GM21423 (cell line): ENCODE measurements at regions not wholly inside any gene's neighbourhood (a gene's known extent, or its start where the extent isn't known, plus 50 kb on each side); places are given as distances from the start of the nearest gene placed in this dataset.
A peak's percentile ranks its signal among the peaks of the same experiment; 100 is the strongest.
"Not testable (repeated sequence)": the region's sequence is repeated elsewhere in the genome, so short reads cannot be mapped to it uniquely, and the experiment has no call there.

Source experiments
- ATAC-seq: cut with Tn5 transposase; IDR thresholded peaks from one replicate; pipeline ENCODE4 v1.9.1; 2021; ENCODE audit warnings: mild to moderate bottlenecking, moderate library complexity; ENCODE audit not compliant: unreplicated experiment

DNA sequence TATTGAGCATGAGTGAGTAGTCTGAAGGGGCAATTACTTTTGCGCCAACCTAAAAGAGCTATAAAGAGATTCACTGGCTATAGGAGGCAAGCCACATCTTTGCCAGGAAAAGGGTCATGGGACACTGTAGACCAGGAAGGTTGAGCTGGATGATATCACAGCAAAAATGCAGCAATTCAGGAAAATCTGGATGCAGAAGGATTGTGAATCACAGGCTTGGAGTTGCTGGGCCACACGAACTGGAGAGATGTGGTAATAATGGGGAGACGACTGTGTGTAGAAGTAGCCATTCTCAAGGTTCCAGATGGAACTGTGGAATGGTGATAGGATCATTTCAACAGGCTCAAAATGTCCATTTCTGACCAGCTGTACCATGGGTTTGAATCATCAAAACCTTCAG lies 151.4 kb upstream of the DAAM1 start:
- no peak for ATAC-seq

DNA sequence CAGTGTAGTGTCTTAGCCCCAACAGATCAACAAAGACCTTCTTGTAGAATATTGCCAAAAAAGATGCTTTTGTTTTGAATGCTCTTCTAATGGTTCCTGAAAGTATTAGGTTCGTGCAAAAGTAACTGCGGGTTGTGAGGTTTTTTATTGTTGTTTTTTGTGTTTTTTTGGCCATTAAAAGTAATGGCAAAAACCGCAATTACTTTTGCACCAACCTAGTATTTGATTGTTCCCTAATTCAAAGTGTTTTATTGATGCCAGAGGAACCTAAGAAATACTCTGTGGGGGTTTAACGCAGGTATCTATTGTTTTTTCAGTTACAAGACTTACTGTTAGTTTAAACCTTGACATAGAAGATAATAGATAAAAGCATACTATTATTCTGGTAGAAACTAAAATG lies 150.8 kb upstream of the DAAM1 start:
- no peak for ATAC-seq

DNA sequence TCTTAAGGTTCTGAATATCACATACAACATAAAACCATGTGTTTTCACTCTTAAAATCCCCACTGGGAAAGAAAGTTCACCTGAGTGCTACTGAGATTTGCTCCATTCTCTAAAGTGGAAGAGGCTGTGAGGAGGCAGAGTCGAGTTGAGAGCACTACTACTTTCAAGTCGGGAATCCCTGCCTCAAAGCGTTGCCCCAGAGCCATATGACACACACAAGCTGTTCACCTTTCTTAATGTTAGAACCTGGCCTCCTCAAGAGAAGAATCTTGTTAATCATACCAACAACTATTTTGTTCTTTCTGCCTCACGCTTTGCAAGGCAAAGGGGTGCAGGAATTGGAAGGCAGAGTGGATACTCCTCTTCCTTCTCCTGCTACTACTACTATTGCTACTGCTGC lies 149.7 kb upstream of the DAAM1 start:
- no peak for ATAC-seq

DNA sequence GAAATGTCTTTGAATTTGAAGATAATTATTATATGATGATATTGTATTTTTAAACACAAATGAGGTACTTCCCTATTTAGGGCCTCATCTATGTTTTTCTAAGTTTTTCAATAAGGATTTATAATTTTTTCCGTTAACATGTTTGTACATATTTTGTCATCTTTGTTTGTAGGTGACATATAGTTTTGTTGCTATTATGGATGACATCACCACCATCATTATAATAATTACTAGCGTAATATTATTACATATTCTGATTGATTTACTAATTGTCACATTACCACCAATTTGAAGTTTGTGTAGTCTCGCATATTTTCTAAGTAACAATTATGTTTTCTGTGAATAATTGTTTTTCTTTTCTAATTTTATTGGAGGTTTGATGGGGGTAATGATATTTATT lies 147.2 kb upstream of the DAAM1 start:
- no peak for ATAC-seq

DNA sequence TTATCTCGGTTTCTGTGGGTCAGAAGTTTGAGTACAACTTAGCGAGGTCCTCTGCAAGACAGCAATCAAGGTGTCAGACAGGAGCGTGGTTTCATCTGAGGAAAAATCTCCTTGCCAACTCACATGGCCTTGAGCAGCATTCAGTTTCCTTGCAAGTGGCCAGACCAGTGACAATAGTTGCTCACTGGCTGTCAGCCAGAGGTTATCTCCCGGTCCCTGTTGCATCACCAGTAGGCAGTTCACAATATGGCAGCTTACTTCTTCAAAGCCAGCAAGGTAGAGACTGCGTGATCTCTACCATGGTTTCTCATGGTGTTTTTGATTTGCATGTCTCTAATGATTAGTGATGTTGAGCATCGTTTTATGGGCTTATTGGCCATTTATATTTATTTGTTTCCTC lies 143.8 kb upstream of the DAAM1 start:
- no peak for ATAC-seq

DNA sequence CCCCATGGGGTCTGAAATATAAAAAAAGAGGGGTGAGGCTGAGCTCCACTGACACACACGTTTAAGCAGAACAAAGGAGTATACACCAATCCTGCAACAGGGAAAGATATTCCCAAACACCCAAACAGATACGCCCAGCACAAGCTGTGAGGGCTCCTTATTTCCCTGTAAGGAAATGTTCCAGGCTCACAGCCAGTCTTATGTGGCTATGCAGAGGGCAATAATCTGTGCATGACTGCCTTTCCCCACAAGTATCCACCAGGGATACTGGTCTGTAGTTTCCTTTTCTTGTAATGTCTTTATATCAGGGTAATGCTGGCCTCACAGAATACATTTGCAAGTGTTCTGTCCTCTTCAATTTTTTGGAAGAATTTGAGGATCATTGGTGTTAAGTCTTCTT lies 141.7 kb upstream of the DAAM1 start:
- no peak for ATAC-seq

DNA sequence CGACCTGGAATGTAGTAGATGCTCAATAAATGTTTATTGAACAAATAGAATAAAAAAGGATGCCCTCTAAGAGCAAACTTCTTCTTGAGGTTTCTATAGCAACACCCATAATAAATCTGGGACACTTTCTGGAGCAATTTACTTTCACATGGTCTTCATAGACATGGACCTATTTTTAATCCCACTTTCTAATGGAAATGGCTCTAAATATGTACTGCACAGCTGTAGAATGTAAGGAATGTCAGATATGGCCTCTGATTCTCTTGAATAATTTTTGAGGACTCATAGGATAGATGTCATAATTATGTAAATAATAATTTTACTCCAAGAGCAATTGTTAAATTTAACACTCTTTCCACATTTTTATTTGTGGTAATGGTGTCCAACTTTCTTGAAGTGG lies 133.5 kb upstream of the DAAM1 start:
- ATAC-seq, result no peak

DNA sequence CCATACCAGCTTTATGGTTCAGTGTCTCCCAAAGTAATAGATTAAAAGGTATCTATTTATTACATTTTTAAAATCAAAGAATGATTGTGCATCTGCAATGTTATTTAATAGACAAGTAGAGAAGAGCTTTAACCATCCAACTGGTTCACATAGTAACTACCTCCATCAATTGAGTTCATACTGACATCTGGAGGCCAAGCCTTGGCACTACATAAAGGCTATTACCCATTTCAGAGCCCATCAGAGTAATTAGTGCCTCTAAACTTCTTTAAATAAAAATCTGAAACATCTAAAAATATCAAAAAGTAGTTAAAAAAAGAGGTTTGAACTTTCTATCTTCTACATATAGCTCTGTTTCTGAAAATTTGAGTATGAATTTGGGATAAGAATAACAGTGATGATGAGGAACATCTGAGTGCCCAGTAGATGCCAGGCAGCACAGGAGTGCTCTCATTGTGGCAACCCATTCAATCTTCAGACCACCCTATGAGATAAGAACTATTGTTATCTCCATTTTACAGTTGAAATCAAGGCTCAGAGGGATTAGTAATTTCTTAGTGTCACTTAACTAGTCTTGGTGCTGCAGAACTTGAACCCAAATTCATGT lies 132.9 kb upstream of the DAAM1 start:
- ATAC-seq, result peak; percentile 72

DNA sequence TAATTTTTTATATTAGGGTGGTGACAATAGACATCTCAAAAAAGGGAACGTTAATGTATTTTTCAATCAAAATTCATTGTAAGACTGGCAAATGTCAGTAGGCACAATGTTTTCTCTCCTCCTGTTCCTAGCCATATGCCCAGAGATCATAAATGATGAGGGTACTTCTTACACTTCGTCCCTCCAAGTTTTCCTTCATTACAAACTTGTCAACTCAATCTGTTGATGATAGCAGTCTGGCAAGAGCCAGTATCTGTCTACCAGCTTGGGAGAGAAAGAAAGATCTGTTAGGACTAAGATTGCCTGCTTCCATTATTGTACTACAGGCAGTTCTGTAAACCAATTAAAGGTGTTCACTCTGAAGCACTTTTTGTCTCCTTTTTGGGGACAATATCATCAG lies 130.9 kb upstream of the DAAM1 start:
- ATAC-seq, result no peak

DNA sequence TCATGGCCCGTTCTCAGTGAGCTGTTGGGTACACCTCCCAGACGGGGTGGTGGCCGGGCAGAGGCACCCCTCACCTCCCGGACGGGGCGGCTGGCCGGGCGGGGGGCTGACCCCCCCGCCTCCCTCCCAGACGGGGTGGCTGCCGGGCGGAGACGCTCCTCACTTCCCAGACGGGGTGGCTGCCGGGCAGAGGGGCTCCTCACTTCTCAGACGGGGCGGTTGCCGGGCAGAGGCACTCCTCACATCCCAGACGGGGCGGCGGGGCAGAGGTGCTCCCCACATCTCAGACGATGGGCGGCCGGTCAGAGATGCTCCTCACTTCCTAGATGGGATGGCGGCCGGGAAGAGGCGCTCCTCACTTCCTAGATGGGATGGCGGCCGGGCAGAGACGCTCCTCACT lies 129.7 kb upstream of the DAAM1 start:
- not testable (repeated sequence) for ATAC-seq

DNA sequence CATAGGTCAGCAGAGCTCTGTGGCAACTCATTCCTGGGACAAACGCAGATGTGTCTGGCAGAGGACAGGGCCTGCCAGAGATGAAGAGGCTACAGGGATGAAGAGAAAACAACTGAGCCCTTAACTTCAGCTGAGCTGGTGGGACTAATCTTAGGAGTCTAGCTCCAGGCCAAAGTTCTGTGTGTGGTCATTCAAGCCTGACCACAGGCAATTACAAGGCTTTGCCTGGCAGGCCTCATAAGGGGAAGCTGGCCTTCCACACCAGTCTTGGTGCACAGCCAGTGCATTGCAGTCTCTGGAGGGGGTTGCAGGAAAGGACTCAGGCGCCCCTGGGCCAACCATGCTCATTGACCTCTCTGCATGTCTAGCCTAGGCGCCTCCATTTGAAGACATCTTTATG lies 127.6 kb upstream of the DAAM1 start:
- ATAC-seq, result no peak

DNA sequence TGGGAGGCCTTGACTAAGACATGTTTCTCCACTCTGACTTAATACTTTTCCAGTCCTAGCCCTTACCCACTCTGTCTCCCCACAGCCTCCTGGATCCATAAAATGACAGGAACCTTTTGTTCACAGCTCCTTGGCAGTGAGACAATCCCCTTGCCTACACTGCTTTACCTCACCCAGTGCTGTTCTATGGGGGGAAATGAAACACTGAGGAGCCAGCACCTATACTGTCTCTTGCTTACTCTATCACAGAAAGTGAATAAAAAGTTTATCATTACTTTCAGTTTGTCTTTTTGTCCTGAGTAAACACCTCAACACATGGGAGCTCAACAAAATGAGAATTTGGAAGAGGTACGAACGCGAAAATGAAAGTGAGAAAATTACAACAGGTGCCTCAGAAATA lies 127.2 kb upstream of the DAAM1 start:
- ATAC-seq, result no peak

DNA sequence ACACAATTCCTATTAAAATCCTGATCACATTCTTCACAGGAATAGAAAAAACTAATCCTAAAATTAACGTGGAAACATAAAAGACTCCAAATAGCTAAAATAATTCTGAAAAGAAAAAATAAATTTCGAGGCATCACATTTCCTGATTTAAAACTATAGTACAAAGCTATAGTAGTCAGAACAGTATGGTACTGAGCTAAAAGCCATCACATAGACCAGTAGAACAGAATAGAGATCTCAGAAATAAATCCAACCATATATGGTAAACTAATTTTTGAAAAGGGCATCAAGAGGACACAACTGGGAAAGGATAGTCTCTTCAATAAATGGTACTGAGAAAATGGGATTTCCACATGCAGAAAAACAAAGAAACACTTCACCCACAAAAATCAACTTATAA lies 125.2 kb upstream of the DAAM1 start:
- ATAC-seq, result no peak

DNA sequence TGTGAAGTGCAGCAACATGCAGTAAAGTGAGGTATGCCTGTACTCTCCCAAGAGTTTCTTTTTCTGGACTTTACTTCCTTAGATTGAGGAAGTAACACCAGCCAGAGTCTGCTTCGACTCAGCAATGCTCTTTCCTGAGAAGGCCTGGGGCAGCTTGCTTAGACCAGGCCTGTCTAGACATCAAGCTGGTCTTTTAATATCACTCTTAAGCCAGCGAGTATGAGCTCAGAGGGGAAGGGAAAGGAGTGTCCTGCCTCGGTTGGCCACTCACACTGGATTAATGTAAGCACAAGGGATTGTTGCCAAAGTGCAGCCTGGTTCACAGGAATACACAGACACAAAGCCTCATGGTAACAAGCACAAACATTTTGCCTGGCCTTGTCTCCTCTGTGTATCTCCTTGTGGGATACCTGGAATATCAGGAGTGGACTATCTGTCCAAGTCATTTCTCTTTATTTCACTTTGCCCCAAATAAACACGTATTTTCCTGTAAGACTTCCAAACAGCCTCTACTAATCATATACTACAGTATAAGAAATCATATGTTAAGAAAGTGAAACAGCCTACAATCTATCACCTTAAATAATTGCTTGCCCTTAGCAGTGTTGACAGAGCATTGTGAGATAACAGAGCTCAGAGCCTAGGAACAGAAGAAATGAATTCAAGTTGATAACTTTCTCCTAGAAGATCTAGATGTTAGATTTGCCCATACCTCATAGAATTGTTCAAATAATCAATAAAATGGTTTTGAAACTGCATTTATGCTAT lies 121.2 kb upstream of the DAAM1 start:
- no peak for ATAC-seq

DNA sequence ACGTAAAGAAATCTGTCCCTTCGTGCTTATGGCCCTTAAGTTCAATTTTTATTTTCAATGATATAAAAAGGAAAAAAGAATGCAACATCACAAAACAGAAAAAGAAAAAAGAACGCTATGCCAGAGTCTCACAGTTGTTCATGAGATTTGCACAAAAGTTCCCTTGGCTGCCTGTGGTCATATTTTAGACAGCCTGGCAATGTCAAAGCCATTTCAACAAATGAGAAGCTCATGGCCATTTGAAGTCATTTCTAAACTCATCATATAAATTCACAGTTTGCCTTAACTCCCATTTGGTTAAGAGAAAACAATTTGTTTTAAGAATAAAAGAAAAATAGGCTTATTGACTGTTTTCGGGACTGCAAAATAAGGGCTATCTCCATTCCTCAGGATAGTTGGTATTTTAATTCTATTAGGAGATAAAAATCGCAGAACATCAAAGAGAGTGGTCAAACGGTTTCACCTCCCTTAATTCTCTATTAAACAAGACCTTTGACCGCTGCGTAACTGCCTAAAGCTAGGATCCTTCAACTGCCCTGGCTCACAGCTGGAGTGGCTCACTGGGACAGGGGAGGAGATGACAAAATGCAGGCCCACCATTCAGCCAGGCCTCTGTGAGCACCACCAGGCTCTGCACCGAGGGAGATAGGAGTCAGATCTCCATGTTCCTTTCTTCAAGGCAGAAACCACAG lies 119.2 kb upstream of the DAAM1 start:
- no peak for ATAC-seq

DNA sequence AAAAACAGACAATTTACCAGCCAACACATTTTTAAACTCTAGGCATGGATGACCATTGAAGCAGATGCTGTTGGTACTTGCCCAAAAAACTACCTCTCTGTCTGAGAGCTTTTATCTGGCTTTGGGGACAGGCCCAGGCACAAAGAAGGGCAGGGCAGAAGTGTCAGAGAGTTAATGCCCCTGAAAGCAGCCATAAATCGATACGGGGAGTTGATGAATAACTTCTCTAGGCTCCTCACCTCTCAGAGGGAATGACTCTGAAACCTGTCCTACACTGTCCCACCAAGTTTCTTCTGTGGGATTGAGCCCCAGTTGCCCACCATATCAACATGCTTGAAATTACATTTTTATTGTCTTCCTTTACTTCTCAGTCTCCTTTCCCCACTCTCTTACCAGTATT lies 113.0 kb upstream of the DAAM1 start:
- ATAC-seq, result no peak

DNA sequence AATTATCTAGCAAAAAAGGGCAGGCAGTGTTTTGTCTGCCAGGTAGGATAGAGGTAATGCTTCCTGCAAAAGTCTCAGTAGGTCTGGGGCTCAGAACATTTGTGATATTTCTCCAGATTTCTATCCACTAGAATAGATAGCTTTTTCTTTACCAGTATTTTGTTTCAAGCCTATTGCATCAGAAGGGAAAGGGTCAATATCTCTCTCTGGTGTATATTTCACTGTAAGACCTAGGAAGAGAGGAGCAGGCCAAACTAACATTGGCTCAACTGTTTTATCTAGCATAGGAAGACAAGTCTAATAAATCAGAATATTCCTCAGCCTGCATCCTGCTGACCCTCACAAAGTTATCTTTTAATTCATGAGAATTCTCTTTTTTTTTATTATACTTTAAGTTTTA lies 106.7 kb upstream of the DAAM1 start:
- ATAC-seq, result no peak

DNA sequence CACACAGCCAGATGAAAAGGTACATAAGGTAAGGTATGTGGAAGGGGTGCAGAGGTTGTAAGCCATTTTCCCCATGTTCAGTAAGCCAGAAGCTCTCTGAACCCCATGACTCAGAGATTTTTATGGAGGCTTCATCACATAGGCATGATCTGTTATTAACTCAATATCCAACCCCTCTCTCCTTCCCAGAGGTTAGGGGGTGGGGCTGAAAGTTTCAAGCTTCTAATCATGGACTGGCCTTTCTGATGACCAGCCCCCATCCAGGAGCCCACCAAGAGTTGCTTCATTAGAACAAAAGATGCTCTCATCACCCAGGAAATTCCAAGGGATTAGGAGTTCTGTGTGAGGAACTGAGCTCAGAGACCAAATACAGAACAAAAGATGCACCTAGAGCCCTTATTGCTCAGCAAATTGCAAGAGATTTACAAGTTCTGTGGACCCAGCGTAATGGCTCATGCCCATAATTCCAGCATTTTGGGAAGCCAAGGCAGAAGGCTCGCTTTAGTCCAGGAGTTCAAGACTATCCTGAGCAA lies 103.2 kb upstream of the DAAM1 start:
- no peak for ATAC-seq

DNA sequence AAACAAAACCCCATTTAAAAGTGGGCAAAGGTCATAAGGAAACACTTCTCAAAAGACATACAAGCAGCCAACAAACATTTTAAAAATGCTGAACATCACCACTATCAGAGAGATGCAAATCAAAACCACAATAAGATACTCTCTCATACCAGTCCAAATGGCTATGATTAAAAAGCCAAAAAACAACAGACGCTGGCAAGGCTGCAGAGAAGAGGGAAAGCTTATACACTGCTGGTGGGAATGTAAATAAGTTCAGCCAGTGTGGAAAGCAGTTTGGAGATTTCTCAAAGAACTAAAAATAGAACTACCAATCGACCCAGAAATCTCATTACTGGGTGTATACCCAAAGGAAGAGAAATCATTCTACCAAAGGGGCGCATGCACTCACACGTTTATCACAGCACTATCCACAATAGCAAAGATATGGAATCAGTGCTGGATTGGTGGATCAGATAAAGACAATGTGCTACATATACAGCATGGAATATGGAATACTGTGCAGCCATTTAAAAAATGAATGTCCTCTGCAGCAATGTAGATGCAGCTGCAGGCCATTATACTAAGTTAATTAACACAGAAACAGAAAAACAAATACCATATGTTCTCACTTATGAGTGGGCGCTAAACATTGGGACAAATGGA lies 102.1 kb upstream of the DAAM1 start:
- ATAC-seq, result no peak

DNA sequence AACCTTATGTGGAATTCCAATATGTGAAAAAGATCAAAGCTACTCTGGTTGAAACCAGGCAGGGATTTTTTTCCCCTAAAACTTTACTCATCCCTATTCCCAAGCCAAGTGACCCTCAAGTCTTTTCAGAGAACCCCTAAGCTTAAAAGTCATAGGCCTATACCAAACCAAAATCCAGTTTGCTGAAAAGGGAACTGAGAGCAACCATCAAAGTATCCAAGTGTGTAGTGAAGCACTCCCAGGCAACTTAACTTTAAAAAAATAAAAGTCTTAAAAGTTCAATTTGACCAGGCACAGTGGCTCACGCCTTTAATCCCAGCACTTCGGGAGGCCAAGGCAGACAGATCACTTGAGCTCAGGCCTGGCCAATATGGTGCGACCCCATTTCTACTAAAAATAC lies 101.2 kb upstream of the DAAM1 start:
- no peak for ATAC-seq

DNA sequence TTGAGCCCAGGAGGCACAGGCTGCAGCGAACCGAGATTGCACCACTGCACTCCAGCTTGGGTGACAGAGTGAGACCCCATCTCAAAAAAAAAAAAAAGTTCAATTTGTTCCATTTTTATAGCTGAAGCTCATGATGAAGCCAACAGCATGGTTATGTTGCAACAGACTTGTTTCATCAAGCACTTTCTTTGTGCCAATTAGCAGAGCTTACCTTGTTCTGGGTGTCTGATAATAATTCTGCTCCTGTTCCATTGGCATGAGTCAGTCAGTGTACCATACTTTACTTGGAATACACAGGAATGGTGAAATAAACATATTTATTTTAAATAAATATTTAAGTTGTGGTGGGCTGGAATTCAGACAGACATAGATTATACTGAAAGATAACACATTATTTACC lies 100.8 kb upstream of the DAAM1 start:
- ATAC-seq, result no peak

DNA sequence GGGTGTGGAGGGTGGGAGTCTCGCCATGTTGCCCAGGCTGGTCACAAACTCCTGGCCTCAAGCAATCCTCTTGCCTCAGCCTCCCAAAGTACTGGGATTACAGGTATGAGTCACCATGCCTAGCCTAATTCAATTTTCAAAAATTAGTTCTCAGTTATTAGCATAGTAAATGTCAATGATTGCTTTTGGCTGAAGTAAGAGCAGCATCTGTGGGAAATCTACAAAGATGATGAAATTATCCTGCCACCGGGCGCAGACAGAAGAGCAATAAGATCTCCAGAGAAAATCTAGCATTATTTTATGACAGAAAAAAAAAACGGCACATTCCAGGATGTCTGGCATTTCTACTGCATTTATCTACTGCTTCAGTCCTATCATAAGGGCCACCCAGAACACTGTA lies 97.9 kb upstream of the DAAM1 start:
- ATAC-seq, result no peak
